Stimulated activated CD8-positive, alpha-beta memory T cell treated with anti-CD3 and anti-CD28 coated beads, Interleukin-7, amount 100 ng/mL, for 1 hour (primary cell): ENCODE measurements at regions not wholly inside any gene's neighbourhood (a gene's known extent, or its start where the extent isn't known, plus 50 kb on each side); places are given as distances from the start of the nearest gene placed in this dataset.
A peak's percentile ranks its signal among the peaks of the same experiment; 100 is the strongest.
"Not testable (repeated sequence)": the region's sequence is repeated elsewhere in the genome, so short reads cannot be mapped to it uniquely, and the experiment has no call there.

ENCODE experiments used
- DNase-seq, 2 donors: peaks; one replicate each; pipeline ENCODE4 v3.0.0-alpha.2; 2020; ENCODE audit warnings: low read depth in 2 of 2

DNA sequence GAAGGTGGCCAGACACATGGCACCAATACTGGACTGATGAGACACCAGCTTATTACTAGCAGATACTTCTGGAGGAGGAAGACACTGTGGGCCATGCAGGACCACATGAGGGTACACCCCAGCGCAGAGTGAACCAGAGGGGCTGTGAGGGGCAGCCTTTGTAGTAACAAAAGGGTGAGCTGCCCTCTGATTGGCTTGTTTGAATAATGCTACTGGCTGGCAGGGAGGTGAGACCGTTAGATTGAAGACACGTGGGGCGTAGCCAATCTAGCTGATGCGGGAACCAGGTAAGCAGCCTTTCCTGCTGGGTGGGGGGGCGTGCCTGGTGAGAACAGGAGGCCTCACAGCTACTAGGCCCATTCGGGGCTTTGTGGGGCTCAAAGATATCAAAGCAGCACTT is 102.8 kb upstream of the SEC14L1 start:
- no peak for DNase-seq

GRCh38 chr17:77038884-77039555 is 101.7 kb upstream of the SEC14L1 start:
- DNase-seq: no peak

DNA sequence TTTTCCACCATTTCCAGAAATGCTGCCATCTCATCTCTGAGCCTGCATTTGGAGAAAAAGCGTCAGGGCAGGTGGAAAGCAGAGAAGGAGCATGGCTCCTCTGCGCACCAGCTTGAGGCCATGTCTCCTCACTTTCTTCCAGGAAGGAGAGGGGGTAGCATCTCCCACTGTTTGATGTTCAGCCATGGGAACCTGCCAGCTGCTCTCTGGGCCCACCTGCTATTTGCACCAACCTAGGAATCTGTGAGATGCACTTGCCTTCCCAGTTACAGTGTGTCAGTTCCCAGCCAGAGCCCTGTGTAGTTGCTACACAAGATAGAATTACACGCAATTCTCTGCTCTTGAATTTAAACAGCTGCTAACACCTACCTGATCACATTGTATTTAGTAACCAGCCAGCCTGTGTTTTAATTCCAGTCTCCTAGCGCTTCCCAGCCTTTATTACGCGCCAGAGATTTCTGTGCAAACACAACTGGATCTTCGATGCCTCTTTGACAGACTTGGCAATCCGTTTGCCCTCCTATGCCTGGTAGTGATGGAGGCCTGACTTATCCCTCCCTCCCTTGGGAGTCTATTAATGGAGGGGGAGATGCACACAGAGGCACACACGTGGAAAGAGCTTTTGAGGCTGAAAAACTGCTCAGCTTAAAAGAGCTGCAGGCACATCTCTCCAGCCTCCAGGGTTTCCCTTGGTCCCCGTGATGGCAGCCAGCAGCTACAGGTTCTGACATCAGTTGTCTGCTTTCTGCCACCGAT is 98.1 kb upstream of the SEC14L1 start:
- no peak for DNase-seq

DNA sequence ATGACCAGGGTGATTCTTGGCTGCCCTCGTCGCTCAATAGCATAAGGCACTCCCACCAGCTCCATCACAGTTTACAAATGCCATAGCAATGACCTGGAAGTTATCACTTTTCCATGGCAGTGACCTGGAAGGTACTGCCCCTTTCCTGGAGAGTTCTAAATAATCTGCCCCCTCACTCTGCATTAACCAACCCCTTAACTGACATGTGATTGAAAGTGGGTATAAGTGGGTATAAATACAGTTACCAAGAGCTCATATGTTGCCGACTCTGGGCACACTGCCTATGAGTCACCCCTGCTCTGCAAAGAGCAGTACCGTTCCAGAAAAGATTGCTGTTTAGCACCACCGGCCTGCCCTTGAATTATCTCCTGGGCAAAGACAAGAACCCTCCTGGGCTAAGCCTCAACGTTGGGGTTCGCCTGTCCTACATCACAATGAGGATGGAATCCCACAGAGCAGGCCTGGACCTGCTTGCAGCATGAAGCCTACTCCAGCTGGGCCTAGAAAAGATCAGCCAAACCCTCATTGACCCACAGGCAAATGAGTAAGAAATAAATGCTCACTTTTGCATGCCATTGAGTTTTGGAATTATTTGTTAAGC is 95.2 kb upstream of the SEC14L1 start:
- no peak for DNase-seq

- no peak for DNase-seq
Observed at GRCh38 chr17:77049440-77049839, 91.3 kb upstream of the SEC14L1 start.

GRCh38 chr17:77050901-77051300 is 89.9 kb upstream of the SEC14L1 start:
- DNase-seq: not testable (repeated sequence)

DNA sequence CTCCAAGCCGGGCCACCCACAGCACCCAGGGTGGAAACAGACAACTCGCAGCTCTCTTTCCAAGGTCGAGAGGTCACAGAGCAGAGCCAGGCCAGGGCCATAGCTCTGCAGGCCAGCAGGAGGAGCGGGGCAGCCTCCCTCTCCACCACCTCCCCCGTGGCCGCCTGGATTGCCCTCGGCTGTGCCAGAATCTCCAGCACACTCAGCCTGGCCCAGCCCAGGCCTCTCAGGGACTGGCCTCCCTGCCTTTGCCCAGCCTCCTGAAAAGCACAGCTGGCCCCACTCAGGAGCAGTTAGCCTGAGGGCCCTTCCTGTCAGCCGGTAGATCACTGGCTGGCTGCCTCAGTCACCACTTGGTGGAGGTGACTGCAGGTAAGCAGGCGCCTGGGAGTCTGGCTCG is 85.8 kb upstream of the SEC14L1 start:
- no peak for DNase-seq

GRCh38 chr17:77055453-77055852 is 85.3 kb upstream of the SEC14L1 start:
- DNase-seq: no peak

- no peak for DNase-seq
Observed at GRCh38 chr17:77058016-77058415, 82.8 kb upstream of the SEC14L1 start.

- DNase-seq: no peak
Observed at GRCh38 chr17:77061669-77062068, 79.1 kb upstream of the SEC14L1 start.

GRCh38 chr17:77064598-77064997 is 76.2 kb upstream of the SEC14L1 start:
- no peak for DNase-seq

DNA sequence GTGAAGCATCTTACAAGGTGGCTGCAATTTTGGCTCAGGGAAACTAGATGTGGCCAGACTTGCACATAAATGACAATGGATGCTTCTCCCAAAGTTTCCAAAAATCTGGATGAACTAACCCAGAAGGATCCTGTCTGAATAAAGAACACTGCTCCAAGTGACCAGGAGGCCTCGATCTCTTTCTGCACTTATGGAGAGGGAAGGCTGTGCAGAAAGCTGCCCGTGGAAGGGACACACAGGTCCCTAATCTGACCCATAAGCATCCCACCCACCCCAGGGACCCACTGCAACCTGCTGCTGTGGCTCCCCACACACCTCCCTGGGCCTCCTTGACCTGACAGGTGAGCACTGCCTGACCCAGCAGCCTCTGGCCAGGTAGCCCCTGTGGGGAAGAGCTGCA is 74.6 kb upstream of the SEC14L1 start:
- DNase-seq: no peak

GRCh38 chr17:77066726-77067409 is 73.9 kb upstream of the SEC14L1 start:
- DNase-seq: peak in 1 of 2 donors; percentile 25

GRCh38 chr17:77068915-77069314 is 71.9 kb upstream of the SEC14L1 start:
- DNase-seq: no peak

GRCh38 chr17:77070888-77071279 is 69.9 kb upstream of the SEC14L1 start:
- no peak for DNase-seq

DNA sequence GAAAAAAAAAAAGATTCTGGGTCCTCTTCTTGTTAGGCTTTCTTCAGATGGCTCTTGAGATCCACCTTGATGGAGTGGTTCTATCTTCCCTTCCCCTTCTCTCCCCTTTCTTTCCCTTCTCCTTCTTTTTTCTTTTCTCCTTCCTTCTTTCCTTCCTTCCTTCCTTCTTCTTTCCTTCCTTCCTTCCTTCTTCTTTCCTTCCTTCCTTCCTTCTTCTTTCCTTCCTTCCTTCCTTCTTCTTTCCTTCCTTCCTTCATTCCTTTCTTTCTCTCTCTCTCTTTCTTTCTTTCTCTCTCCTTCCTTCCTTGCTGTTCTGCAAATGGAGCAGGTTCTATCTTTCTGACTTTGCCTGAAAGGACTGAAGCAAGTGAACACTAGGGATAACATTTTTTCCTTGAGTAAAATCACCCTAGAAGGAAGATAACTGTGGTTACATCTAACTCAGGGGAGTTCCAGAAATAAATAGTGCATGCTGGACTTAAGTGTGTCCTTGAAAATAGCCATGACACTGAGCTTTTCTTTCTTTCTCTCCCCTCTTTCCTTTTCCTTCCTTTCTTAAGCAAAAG is 68.8 kb upstream of the SEC14L1 start:
- DNase-seq: no peak

DNA sequence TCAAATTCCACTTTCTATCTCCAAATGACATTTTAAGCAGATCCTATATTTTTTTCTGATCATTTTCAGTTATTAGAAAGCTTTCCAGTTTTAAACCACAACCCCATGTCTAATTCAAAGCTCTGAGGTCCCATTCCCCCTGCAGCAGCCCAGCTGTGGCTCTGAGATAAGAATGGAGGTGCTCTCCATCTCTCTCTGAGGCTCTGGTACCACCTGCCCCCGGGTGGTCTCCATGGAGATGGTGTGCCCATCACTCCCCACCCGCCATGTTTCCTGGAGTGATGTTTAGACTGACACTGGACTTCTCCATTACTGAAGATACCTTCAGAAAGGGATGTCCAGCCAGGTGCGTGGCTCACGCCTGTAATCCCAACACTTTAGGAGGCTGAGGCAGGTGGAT is 68.1 kb upstream of the SEC14L1 start:
- DNase-seq: no peak

- DNase-seq: no peak
Observed at GRCh38 chr17:77074681-77075080, 66.1 kb upstream of the SEC14L1 start.

DNA sequence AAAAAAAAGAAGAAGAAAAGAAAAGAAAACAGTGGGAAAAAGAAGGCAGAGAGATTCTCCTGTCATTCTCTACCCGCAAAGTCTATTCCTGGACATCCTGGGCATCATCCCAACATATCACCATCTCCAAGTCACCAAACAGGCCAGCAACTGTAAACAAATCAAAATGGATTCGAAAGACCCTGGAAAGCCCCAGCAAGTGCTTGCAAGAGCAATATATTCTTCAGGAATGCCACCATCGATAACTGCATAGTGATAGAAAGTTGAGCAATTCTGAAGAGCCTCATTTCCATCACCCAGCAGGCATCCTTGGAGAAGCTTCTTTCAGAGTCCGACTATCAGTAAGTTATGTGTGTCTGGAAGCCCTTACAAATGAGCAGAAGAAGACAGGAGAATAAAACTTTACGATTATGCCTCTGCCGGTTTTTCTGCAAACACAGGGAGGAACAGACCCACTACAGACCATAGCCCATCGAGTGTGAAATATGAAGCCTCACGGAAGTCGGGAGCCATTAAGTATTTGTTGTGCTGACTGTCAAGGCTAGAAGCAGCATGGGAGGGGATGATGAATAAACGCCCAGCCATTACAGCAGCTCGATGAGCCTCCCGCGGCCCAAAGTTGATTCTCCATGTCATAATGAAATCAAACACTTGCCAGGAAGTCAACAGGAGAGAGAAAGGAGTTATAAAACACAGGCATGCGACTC is 64.5 kb upstream of the SEC14L1 start:
- DNase-seq: no peak

DNA sequence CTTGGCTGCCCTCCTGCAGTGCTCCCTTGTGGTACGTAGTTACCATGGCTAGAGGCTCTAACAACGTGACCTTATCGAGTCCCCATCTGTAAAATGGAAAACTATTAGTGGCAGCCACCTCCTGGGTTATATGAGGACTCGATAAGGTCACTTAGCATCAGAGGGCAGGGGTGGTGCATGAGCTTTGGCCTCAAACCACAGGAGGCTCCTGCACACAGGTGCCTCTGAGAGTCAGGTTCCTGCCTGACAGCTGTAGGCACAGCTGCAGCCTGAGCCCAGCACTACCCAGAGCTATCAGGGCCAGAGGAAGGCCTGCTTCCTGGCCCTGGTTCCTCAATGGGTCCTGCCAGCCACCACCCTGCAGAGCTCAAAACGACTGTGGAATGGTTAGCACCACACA is 57.2 kb upstream of the SEC14L1 start:
- DNase-seq: no peak

DNA sequence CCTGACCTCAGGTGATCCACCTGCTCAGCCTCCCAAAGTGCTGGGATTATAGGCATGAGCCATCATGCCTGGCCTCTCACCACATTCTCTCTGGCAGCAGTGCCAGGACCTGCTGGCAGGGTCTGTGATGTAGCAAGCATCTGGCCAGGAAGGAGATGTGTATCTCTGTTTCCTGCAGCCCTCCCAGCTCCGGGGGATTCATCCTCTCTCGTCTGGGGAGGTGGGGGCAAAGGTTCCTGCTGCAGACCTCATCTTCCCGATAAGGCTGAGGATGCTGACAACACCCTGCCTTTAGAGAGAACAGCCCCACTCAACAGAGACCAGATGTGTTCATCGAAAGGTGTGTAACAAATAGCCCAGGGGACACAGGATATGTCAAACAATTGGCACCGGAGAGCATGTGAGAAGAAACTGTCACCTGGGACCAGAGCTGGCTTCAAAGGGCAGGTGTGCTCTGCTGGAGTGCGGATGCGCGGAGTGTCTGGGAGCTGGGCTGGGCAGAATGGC is 54.8 kb upstream of the SEC14L1 start:
- no peak for DNase-seq
